ENCODE measurements at regions not wholly inside any gene's neighbourhood (a gene's known extent, or its start where the extent isn't known, plus 50 kb on each side); places are given as distances from the start of the nearest gene placed in this dataset.

- TF ChIP-seq, protein P1, sequence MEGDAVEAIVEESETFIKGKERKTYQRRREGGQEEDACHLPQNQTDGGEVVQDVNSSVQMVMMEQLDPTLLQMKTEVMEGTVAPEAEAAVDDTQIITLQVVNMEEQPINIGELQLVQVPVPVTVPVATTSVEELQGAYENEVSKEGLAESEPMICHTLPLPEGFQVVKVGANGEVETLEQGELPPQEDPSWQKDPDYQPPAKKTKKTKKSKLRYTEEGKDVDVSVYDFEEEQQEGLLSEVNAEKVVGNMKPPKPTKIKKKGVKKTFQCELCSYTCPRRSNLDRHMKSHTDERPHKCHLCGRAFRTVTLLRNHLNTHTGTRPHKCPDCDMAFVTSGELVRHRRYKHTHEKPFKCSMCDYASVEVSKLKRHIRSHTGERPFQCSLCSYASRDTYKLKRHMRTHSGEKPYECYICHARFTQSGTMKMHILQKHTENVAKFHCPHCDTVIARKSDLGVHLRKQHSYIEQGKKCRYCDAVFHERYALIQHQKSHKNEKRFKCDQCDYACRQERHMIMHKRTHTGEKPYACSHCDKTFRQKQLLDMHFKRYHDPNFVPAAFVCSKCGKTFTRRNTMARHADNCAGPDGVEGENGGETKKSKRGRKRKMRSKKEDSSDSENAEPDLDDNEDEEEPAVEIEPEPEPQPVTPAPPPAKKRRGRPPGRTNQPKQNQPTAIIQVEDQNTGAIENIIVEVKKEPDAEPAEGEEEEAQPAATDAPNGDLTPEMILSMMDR (IDR thresholded peaks at IDR 0.05; ENCODE audit: insufficient read depth, low read length, poor library complexity, severe bottlenecking) = no peak
- DNase-seq (ENCODE audit: extremely low read depth, insufficient read length) = no peak
- Histone ChIP-seq H3K27me3 (replicated peaks; ENCODE audit: control insufficient read depth, insufficient read depth, low read length) (no peaks in the 10 kb centered on the region), H3K4me3 (replicated peaks; ENCODE audit: low read depth, low read length) (no peak overlapping the region), H3K36me3 (ENCODE audit: control insufficient read depth, insufficient read depth, low read length) (no peaks in the 10 kb centered on the region)
Measured at GRCh38 chr19:23461120-23461519, 65.8 kb upstream of the ZNF91 start.

GRCh38 chr19:23460656-23461055, 65.4 kb upstream of the ZNF91 start:
- no peaks in the 10 kb centered on the region for H3K36me3 ChIP-seq (ENCODE audit: control insufficient read depth, insufficient read depth, low read length)
- no peak for DNase-seq (ENCODE audit: extremely low read depth, insufficient read length)
- no peak overlapping the region for H3K4me3 ChIP-seq (replicated peaks; ENCODE audit: low read depth, low read length)
- TF ChIP-seq, protein P1 (IDR thresholded peaks at IDR 0.05; ENCODE audit: insufficient read depth, low read length, poor library complexity, severe bottlenecking) = no peak
- no peaks in the 10 kb centered on the region for H3K27me3 ChIP-seq (replicated peaks; ENCODE audit: control insufficient read depth, insufficient read depth, low read length)

Measured in GM06990 (cell line).